HG03103 (cell line): ENCODE measurements at regions not wholly inside any gene's neighbourhood (a gene's known extent, or its start where the extent isn't known, plus 50 kb on each side); places are given as distances from the start of the nearest gene placed in this dataset.
"Not testable (repeated sequence)": the region's sequence is repeated elsewhere in the genome, so short reads cannot be mapped to it uniquely, and the experiment has no call there.

ENCODE experiments used
- ATAC-seq: cut with Tn5 transposase; IDR thresholded peaks from one replicate; pipeline ENCODE4 v1.9.1; 2021; ENCODE audit warnings: low read depth; ENCODE audit not compliant: unreplicated experiment

- no peak for ATAC-seq
Measured at GRCh38 chr11:103792981-103793468, 243.4 kb upstream of the DDI1 start.

- no peak for ATAC-seq
Measured at GRCh38 chr11:103794262-103794661, 242.2 kb upstream of the DDI1 start.

GRCh38 chr11:103798026-103798425 is 238.4 kb upstream of the DDI1 start:
- ATAC-seq = no peak

- ATAC-seq = no peak
Measured at GRCh38 chr11:103798446-103798845, 238.0 kb upstream of the DDI1 start.

- ATAC-seq = no peak
Measured at GRCh38 chr11:103800406-103801114, 235.9 kb upstream of the DDI1 start.

- no peak for ATAC-seq
Measured at GRCh38 chr11:103803062-103803461, 233.4 kb upstream of the DDI1 start.

GRCh38 chr11:103805688-103806009 is 230.8 kb upstream of the DDI1 start:
- no peak for ATAC-seq

GRCh38 chr11:103806130-103806895 is 230.1 kb upstream of the DDI1 start:
- no peak for ATAC-seq

- no peak for ATAC-seq
Measured at GRCh38 chr11:103807806-103808205, 228.6 kb upstream of the DDI1 start.

GRCh38 chr11:103808252-103808651 is 228.2 kb upstream of the DDI1 start:
- ATAC-seq = no peak

GRCh38 chr11:103811870-103812455 is 224.5 kb upstream of the DDI1 start:
- ATAC-seq = no peak

- no peak for ATAC-seq
Measured at GRCh38 chr11:103812680-103813079, 223.8 kb upstream of the DDI1 start.

- not testable (repeated sequence) for ATAC-seq
Measured at GRCh38 chr11:103820345-103820744, 216.1 kb upstream of the DDI1 start.

- ATAC-seq = no peak
Measured at GRCh38 chr11:103824116-103824515, 212.3 kb upstream of the DDI1 start.

GRCh38 chr11:103825469-103825868 is 211.0 kb upstream of the DDI1 start:
- ATAC-seq = no peak

GRCh38 chr11:103826856-103827255 is 209.6 kb upstream of the DDI1 start:
- no peak for ATAC-seq

- ATAC-seq = no peak
Measured at GRCh38 chr11:103829596-103829995, 206.8 kb upstream of the DDI1 start.

- ATAC-seq = no peak
Measured at GRCh38 chr11:103830205-103830604, 206.2 kb upstream of the DDI1 start.

- ATAC-seq = no peak
Measured at GRCh38 chr11:103832762-103833161, 203.7 kb upstream of the DDI1 start.

GRCh38 chr11:103842191-103842590 is 194.2 kb upstream of the DDI1 start:
- ATAC-seq = no peak

- ATAC-seq = no peak
Measured at GRCh38 chr11:103842795-103843194, 193.6 kb upstream of the DDI1 start.
